ENCODE measurements at regions not wholly inside any gene's neighbourhood (a gene's known extent, or its start where the extent isn't known, plus 50 kb on each side); places are given as distances from the start of the nearest gene placed in this dataset.

- no peak for DNase-seq (ENCODE audit: low spot score in 2 of 2)
- intact Hi-C loops (cut with DNase I; ENCODE audit: low total_unique reads) = no loop called here
- no peak for TF ChIP-seq CTCF (IDR thresholded peaks at IDR 0.05)
- TF ChIP-seq POLR2A (IDR thresholded peaks at IDR 0.05) = no peak
- WGBS, 2 donors = 84 to 88% methylated on average over 3 of the region's 3 CpGs
- no peak overlapping the region for H3K4me3 ChIP-seq (ENCODE audit: low read depth, poor library complexity, severe bottlenecking)
These were observed 209.4 kb upstream of the NEIL3 start for GRCh38 chr4:177100307-177100706.

GRCh38 chr4:177103619-177104018 is 206.1 kb upstream of the NEIL3 start:
- H3K4me3 ChIP-seq (ENCODE audit: low read depth, poor library complexity, severe bottlenecking) = no peak overlapping the region
- DNase-seq (ENCODE audit: low spot score in 2 of 2) = no peak
- TF ChIP-seq POLR2A (IDR thresholded peaks at IDR 0.05) = no peak
- TF ChIP-seq CTCF (IDR thresholded peaks at IDR 0.05) = no peak
- intact Hi-C loops (cut with DNase I; ENCODE audit: low total_unique reads) = no loop called here

DNA sequence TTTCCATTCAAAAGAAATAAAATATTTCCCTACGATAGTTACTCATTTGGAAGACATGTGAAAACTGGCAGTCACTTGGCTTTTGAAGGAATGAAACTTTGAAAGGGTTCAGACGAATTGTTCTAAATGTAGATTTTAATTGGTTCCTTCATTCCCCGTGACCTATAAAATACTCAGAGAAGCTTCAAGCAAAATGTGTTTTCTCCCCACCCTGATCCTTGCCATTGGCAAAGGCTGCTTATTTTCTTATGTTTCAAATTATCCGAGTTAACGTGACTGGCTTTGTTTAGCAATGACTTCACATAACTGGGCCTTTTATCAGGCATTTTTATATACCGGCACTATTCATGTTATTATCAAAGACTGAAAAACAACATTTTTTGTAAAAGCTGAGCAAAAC is 204.1 kb upstream of the NEIL3 start:
- WGBS, 2 donors = 26 to 30% methylated on average over 6 of the region's 6 CpGs
- intact Hi-C loops (cut with DNase I; ENCODE audit: low total_unique reads) = no loop called here
- peak in 1 of 2 donors; percentile 33 for DNase-seq (ENCODE audit: low spot score in 2 of 2)
- H3K4me3 ChIP-seq (ENCODE audit: low read depth, poor library complexity, severe bottlenecking) = no peak overlapping the region
- TF ChIP-seq POLR2A (IDR thresholded peaks at IDR 0.05) (no peak), CTCF (IDR thresholded peaks at IDR 0.05) (no peak)

GRCh38 chr4:177107288-177107921 is 202.3 kb upstream of the NEIL3 start:
- DNase-seq (ENCODE audit: low spot score in 2 of 2) = no peak
- intact Hi-C loops (cut with DNase I; ENCODE audit: low total_unique reads) = no loop called here
- H3K4me3 ChIP-seq (ENCODE audit: low read depth, poor library complexity, severe bottlenecking) = no peak overlapping the region
- TF ChIP-seq POLR2A (IDR thresholded peaks at IDR 0.05) (no peak), CTCF (IDR thresholded peaks at IDR 0.05) (no peak)
- 47 to 59% methylated on average over 4 of the region's 4 CpGs for WGBS, 2 donors

DNA sequence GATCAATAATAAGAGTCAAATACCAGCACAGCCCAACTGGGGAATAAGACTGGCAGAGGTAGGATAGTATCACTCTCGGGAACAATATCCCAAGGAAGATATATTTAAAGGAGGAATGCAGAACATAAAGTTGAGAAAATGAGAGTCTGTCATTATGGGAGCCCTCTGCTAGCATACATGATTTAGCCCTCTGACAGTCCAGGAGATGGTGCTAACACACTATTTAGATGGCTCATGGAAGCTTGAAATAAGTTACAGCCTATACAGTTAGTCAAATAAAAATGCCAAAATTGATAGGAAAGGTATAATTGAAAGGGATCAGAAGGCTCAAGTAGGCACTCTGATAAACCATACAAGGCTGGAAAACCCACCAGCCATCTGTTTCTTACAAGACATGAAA is 201.0 kb upstream of the NEIL3 start:
- DNase-seq (ENCODE audit: low spot score in 2 of 2) = no peak
- 79 to 86% methylated on average over 1 of the region's 1 CpG for WGBS, 2 donors
- intact Hi-C loops (cut with DNase I; ENCODE audit: low total_unique reads) = no loop called here
- H3K4me3 ChIP-seq (ENCODE audit: low read depth, poor library complexity, severe bottlenecking) = no peak overlapping the region
- TF ChIP-seq POLR2A (IDR thresholded peaks at IDR 0.05) (no peak), CTCF (IDR thresholded peaks at IDR 0.05) (no peak)

DNA sequence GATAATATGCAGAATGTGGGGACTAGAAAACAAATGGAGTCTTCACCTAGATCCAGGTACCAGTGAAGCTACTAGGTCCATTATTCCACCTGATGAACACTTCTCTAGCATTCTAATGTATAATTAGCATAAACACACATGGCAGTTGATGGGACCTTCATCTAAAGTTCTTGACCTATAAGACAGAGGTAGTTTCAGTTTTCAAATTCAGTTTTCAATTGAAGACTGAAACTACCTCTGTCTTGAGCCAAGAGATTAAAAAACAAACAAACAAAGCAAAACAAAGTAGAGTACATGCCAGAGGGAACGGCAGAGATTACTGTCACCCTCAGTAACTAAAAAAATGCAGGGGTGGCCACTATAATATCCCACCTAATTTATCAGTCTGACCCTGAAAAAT is 199.9 kb upstream of the NEIL3 start:
- TF ChIP-seq POLR2A (IDR thresholded peaks at IDR 0.05) (no peak), CTCF (IDR thresholded peaks at IDR 0.05) (no peak)
- no peak overlapping the region for H3K4me3 ChIP-seq (ENCODE audit: low read depth, poor library complexity, severe bottlenecking)
- intact Hi-C loops (cut with DNase I; ENCODE audit: low total_unique reads) = no loop called here
- WGBS, 2 donors = 60 to 68% methylated on average over 1 of the region's 1 CpG
- DNase-seq (ENCODE audit: low spot score in 2 of 2) = no peak
